ENCODE measurements at regions not wholly inside any gene's neighbourhood (a gene's known extent, or its start where the extent isn't known, plus 50 kb on each side); places are given as distances from the start of the nearest gene placed in this dataset.

- TF ChIP-seq, protein P1, sequence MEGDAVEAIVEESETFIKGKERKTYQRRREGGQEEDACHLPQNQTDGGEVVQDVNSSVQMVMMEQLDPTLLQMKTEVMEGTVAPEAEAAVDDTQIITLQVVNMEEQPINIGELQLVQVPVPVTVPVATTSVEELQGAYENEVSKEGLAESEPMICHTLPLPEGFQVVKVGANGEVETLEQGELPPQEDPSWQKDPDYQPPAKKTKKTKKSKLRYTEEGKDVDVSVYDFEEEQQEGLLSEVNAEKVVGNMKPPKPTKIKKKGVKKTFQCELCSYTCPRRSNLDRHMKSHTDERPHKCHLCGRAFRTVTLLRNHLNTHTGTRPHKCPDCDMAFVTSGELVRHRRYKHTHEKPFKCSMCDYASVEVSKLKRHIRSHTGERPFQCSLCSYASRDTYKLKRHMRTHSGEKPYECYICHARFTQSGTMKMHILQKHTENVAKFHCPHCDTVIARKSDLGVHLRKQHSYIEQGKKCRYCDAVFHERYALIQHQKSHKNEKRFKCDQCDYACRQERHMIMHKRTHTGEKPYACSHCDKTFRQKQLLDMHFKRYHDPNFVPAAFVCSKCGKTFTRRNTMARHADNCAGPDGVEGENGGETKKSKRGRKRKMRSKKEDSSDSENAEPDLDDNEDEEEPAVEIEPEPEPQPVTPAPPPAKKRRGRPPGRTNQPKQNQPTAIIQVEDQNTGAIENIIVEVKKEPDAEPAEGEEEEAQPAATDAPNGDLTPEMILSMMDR (IDR thresholded peaks at IDR 0.05; ENCODE audit: control extremely low read depth, extremely low read depth, low read depth, missing control alignments), result no peak
- POLR2A ChIA-PET, result no interaction called here
- DNase-seq (ENCODE audit: extremely low spot score), result no peak
- CTCF ChIA-PET, result no interaction called here
These were observed 207.0 kb upstream of the NSMCE3 start for GRCh38 chr15:29476503-29477080.

- POLR2A ChIA-PET, result no interaction called here
- CTCF ChIA-PET, result interaction anchor here (1.5 kb wide), 1 partner anchor 19 kb away, joined by 4 read pairs; no protein-coding TSS in a partner anchor
- TF ChIP-seq, protein P1 (IDR thresholded peaks at IDR 0.05; ENCODE audit: control extremely low read depth, extremely low read depth, low read depth, missing control alignments), result no peak
- no peak for DNase-seq (ENCODE audit: extremely low spot score)
These were observed 205.5 kb upstream of the NSMCE3 start for GRCh38 chr15:29475096-29475495.

DNA sequence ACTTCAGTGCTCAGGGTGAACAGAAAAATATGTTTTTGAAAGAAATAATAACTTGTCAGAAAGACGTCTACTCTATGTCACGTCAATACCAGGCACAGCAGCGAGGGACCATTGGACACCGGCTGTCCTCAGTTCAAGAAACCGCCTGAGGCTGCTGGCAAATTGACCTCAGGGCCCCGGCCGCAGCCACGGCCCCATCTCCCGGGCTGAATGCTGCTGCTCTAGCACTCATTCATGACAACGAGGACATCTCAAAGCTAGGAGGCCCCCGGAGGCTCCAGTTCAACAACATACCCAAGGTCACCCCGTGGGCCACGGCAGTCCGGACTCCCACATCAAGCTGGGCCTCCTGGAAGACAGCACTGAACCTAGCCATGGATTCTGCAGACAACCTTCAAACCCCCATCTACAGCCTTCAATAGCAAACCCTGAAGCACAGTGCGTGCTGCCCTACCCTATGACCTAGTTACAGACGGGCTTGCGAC, 204.0 kb upstream of the NSMCE3 start:
- ChIA-PET CTCF (no interaction called here), POLR2A (no interaction called here)
- no peak for DNase-seq (ENCODE audit: extremely low spot score)
- TF ChIP-seq, protein P1 (IDR thresholded peaks at IDR 0.05; ENCODE audit: control extremely low read depth, extremely low read depth, low read depth, missing control alignments), result no peak

DNA sequence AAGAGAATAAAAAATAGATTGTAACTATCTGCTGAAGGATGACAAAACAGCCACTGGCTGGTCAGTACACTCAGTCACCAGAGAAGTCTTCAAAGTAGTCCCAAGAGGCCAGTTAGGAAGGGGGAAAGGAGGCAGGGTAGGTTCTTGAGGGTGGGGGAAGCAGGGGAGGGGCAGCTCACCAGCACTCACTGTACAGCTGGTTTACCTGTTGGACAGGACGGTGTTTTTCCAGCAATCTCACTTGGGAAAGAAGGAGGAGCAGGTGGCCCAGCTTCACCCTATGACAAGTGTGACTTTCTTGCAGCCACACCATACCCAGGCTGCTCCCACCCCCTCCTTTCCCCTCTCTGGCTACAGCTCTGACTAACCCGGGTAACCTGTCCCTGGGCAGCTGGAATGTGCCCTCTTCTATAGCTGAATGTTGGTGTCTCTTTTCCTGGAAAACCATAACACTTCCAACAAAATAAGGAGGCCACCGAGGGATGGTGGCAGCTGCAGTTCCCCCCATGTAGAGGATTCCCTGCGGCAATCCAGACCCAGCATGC, 203.4 kb upstream of the NSMCE3 start:
- no peak for DNase-seq (ENCODE audit: extremely low spot score)
- CTCF ChIA-PET, result no interaction called here
- POLR2A ChIA-PET, result interaction anchor here (0.6 kb wide), 1 partner anchor 74 kb away, joined by 4 read pairs; no protein-coding TSS in a partner anchor
- TF ChIP-seq, protein P1 (IDR thresholded peaks at IDR 0.05; ENCODE audit: control extremely low read depth, extremely low read depth, low read depth, missing control alignments), result no peak

DNA sequence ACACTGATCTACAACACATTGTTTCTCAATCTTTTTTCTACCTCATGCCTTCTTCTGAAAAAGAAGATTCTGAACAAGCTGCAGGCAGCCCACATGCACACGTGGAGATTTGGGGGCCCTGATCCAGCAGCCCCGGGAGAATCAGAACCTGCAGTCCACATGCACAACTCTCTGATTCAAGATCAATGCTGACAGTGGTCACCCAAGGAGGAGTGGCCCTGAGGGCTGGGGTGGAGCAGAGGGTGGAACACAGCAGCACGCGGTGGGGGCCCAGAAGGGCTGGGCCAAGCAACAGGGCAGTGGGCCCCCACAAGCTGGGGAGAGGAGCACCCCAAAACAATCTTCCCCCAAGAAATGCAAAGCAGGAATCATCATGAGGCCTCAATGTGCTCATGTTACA, 202.1 kb upstream of the NSMCE3 start:
- ChIA-PET POLR2A (no interaction called here), CTCF (no interaction called here)
- TF ChIP-seq, protein P1 (IDR thresholded peaks at IDR 0.05; ENCODE audit: control extremely low read depth, extremely low read depth, low read depth, missing control alignments), result no peak
- DNase-seq (ENCODE audit: extremely low spot score), result no peak

DNA sequence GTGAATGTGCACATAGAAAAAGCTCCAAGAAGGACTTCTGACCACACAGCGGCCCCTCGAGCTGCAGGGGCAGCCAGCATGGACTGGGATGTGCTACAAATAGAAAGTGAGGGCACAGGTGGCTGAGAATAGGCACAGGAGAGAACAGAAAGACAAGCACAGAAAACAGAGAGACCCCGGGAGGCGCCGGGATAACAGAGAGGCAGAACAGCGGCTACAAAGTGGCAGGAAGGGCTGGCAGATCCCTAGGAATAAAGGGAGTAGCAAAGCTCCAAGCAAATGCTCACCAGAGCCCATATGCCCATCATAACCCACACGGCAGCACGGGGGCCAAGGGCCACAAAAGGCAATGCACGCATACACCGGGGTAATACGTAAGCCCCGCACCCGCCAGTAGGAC, 201.7 kb upstream of the NSMCE3 start:
- TF ChIP-seq, protein P1 (IDR thresholded peaks at IDR 0.05; ENCODE audit: control extremely low read depth, extremely low read depth, low read depth, missing control alignments), result no peak
- DNase-seq (ENCODE audit: extremely low spot score), result no peak
- ChIA-PET CTCF (no interaction called here), POLR2A (no interaction called here)

Measured in GM10248 (cell line).